A549 (cell line): ENCODE measurements at regions not wholly inside any gene's neighbourhood (a gene's known extent, or its start where the extent isn't known, plus 50 kb on each side); places are given as distances from the start of the nearest gene placed in this dataset.

Experiments
- ATAC-seq, 2 experiments: fragments of 200-7000 bp in 1 of 2; fragments of >200 bp in 1 of 2; cut with Nextera tagmentation in 1 of 2; cut with Tn5 transposase in 1 of 2; 3 replicates each; pipeline versions ENCODE4 v1.8.0 to v1.9.1; 2018 to 2020; ENCODE audit warnings: mild to moderate bottlenecking in 1 of 2, moderate library complexity in 1 of 2
- CTCF ChIA-PET: fragments of 300-600 bp; sonication (Branson Sonifier 250); formaldehyde crosslinking; extraction: SDS; loops from one replicate; lab custom pipeline; 2021; ENCODE audit warnings: antibody characterized with exemption, inconsistent platforms; lab: Yijun Ruan, JAX
- POLR2A ChIA-PET: fragments of 350-600 bp; formaldehyde crosslinking; extraction: SDS; loops from one replicate; lab custom pipeline; 2021; ENCODE audit warnings: antibody characterized with exemption, inconsistent platforms; lab: Yijun Ruan, JAX
- DNase-seq, 2 experiments: peaks; one replicate each; pipeline versions ENCODE4 v3.0.0 to v3.0.0-alpha.2; 2011 to 2016; ENCODE audit warnings: low read depth in 1 of 2, low spot score in 1 of 2
- FAIRE-seq: peaks from 2 replicates; lab custom pipeline; 2011; peaks lifted over from hg19 to GRCh38; lab: Jason Lieb, UNC
- H3K27ac ChIP-seq, 2 experiments: fragments of >200 bp; sonication (Bioruptor Twin); formaldehyde crosslinking; 3 replicates each; pipeline ENCODE4 v1.5.1; 2016 to 2017
- H3K4me1 ChIP-seq: fragments of >200 bp; sonication (Bioruptor Twin); formaldehyde crosslinking; 3 replicates; pipeline ENCODE4 v1.6.1; 2016
- H3K4me2 ChIP-seq: fragments of >200 bp; sonication (Bioruptor Twin); formaldehyde crosslinking; 3 replicates; pipeline ENCODE4 v1.6.1; 2016
- H3K4me3 ChIP-seq: fragments of >200 bp; sonication (Bioruptor Twin); formaldehyde crosslinking; 3 replicates; pipeline ENCODE4 v1.5.1; 2016
- H3K9me3 ChIP-seq: fragments of >200 bp; sonication (Bioruptor Twin); formaldehyde crosslinking; 3 replicates; pipeline ENCODE4 v1.6.1; 2016
- BHLHE40 ChIP-seq: IDR thresholded peaks from 2 replicates; pipeline ENCODE4 v1.6.1; 2012; ENCODE audit warnings: low read depth, low read length, inconsistent platforms
- CBX2 ChIP-seq: fragments of 200-600 bp; sonication (generic); IDR thresholded peaks from 2 replicates; pipeline ENCODE4 v1.6.1; 2016; ENCODE audit warnings: low read depth, mild to moderate bottlenecking, borderline replicate concordance
- CTCF ChIP-seq: fragments of >200 bp; sonication (Bioruptor Twin); formaldehyde crosslinking; IDR thresholded peaks from 3 replicates; pipeline ENCODE4 v1.5.1; 2016
- HOXB5 ChIP-seq: fragments of 250-450 bp; sonication (Bioruptor Pico); IDR thresholded peaks from 2 replicates; pipeline ENCODE4 v1.5.0; 2020; ENCODE audit warnings: mild to moderate bottlenecking, moderate library complexity
- MAX ChIP-seq: IDR thresholded peaks from 2 replicates; pipeline ENCODE4 v1.6.1; 2012
- MAZ ChIP-seq: fragments of 150-350 bp; IDR thresholded peaks from 2 replicates; pipeline ENCODE4 v1.6.1; 2014; ENCODE audit warnings: antibody characterized with exemption, low read depth, low read length, borderline replicate concordance
- NPAS2 ChIP-seq: fragments of 250-450 bp; sonication (Bioruptor Pico); IDR thresholded peaks from 2 replicates; pipeline ENCODE4 v1.8.0; 2022; ENCODE audit warnings: mild to moderate bottlenecking, moderate library complexity, borderline replicate concordance
- POLR2A ChIP-seq: IDR thresholded peaks from 2 replicates; pipeline ENCODE4 v1.6.1; 2012; ENCODE audit warnings: mild to moderate bottlenecking, low read length
- POLR2AphosphoS2 ChIP-seq: conservative IDR thresholded peaks from 2 replicates; pipeline ENCODE4 v1.6.1; 2012; ENCODE audit warnings: low read length, improper control_type of control experiment, inconsistent platforms
- RCOR1 ChIP-seq: fragments of 150-350 bp; IDR thresholded peaks from 2 replicates; pipeline ENCODE4 v1.6.1; 2014; ENCODE audit warnings: antibody characterized with exemption, low read length, low read depth
- RFX5 ChIP-seq: fragments of 450-650 bp; IDR thresholded peaks from 2 replicates; pipeline ENCODE4 v1.7.1; 2014; ENCODE audit warnings: antibody characterized with exemption, mild to moderate bottlenecking, moderate library complexity
- TFCP2L1 ChIP-seq: fragments of 250-450 bp; sonication (Bioruptor Pico); IDR thresholded peaks from 2 replicates; pipeline ENCODE4 v1.5.0; 2021; ENCODE audit warnings: mild to moderate bottlenecking
- TP53 ChIP-seq: fragments of 250-450 bp; sonication (Bioruptor Pico); IDR thresholded peaks from 2 replicates; pipeline ENCODE4 v1.5.0; 2021; ENCODE audit warnings: mild to moderate bottlenecking, moderate library complexity
- ZC3H11A ChIP-seq: fragments of 450-650 bp; IDR thresholded peaks from 2 replicates; pipeline ENCODE4 v1.6.1; 2014; ENCODE audit warnings: antibody characterized with exemption, mild to moderate bottlenecking
- ZFP36 ChIP-seq: fragments of 450-650 bp; IDR thresholded peaks from 2 replicates; pipeline ENCODE4 v1.6.1; 2014; ENCODE audit warnings: borderline replicate concordance; ENCODE audit not compliant: partially characterized antibody
- WGBS: methylation state at CpG from one replicate; pipeline ENCODE4 v1.1.6; 2017; ENCODE audit errors: missing lambda C conversion rate; 5-methylcytosine and 5-hydroxymethylcytosine counted together
- small RNA-seq, 6 experiments: library from RNA; depleted of rRNA; stranded (forward); fragments of <200 nt; gene quantifications; one replicate each; pipeline ENCODE3, GENCODE V24; 2012

GRCh38 chr2:65482971-65483370 is 50.6 kb upstream of the SPRED2 start:
- FAIRE-seq (no peak), ATAC-seq (no peak), DNase-seq (no peak)
- no peak overlapping the region for H3K4me3 ChIP-seq
- TF ChIP-seq POLR2A (no peak), RCOR1 (no peak), ZFP36 (no peak), TP53 (CRISPR knock-in tag) (no peak), RFX5 (no peak), CBX2 (no peak), HOXB5 (no peak), POLR2AphosphoS2 (no peak), CTCF (no peak), ZC3H11A (no peak), MAZ (no peak), TFCP2L1 (CRISPR knock-in tag) (no peak), BHLHE40 (no peak), MAX (no peak), NPAS2 (CRISPR knock-in tag) (no peak)
- no peak overlapping the region for H3K27ac ChIP-seq
- H3K4me1 ChIP-seq: no peaks in the 10 kb centered on the region
- CTCF ChIA-PET: interaction anchor here (0.6 to 1.3 kb wide), 4 partner anchors 10 to 163 kb away, joined by 3 to 4 read pairs (median 3); no protein-coding TSS in a partner anchor
- H3K4me2 ChIP-seq: no peak overlapping the region
- POLR2A ChIA-PET: interaction anchor here (0.8 kb wide), 1 partner anchor 47 kb away, joined by 4 read pairs; no protein-coding TSS in a partner anchor
- H3K9me3 ChIP-seq: peaks cover 26% of the 10 kb centered on the region
- WGBS: 30% methylated on average over 3 of the region's 3 CpGs

Small RNAs in the stretch of these regions (small RNA-seq; reads per million reads assigned to genes)
- gene MIR4778 (0 to 1.6 (median 0) reads per million in 6 experiments), gene RN7SL635P (0 reads per million in 6 experiments), gene VTRNA2-2P (0 reads per million in 6 experiments)
